ENCODE measurements at regions not wholly inside any gene's neighbourhood (a gene's known extent, or its start where the extent isn't known, plus 50 kb on each side); places are given as distances from the start of the nearest gene placed in this dataset.
A peak's percentile ranks its signal among the peaks of the same experiment; 100 is the strongest.
"Not testable (repeated sequence)": the region's sequence is repeated elsewhere in the genome, so short reads cannot be mapped to it uniquely, and the experiment has no call there.

GRCh38 chr15:31206386-31207181, 105.1 kb upstream of the TRPM1 start:
- no peaks in the 10 kb centered on the region for H3K27me3 ChIP-seq (ENCODE audit: control insufficient read depth, insufficient read depth, low read length)
- H3K36me3 ChIP-seq (replicated peaks; ENCODE audit: control insufficient read depth, insufficient read depth, low read length): no peaks in the 10 kb centered on the region
- H3K4me3 ChIP-seq (ENCODE audit: insufficient read depth, low read depth, low read length): no peak overlapping the region
- no peak for DNase-seq

- Histone ChIP-seq H3K36me3 (replicated peaks; ENCODE audit: control insufficient read depth, insufficient read depth, low read length) (no peaks in the 10 kb centered on the region), H3K27me3 (ENCODE audit: control insufficient read depth, insufficient read depth, low read length) (no peaks in the 10 kb centered on the region), H3K4me3 (ENCODE audit: insufficient read depth, low read depth, low read length) (no peak overlapping the region)
- DNase-seq: no peak
These were observed 105.7 kb upstream of the TRPM1 start for GRCh38 chr15:31207246-31207645.

- not testable (repeated sequence) for DNase-seq; H3K36me3 ChIP-seq (replicated peaks; ENCODE audit: control insufficient read depth, insufficient read depth, low read length); H3K4me3 ChIP-seq (ENCODE audit: insufficient read depth, low read depth, low read length); H3K27me3 ChIP-seq (ENCODE audit: control insufficient read depth, insufficient read depth, low read length)
These were observed 106.3 kb upstream of the TRPM1 start for GRCh38 chr15:31207861-31208260.

GRCh38 chr15:31208817-31209216, 107.3 kb upstream of the TRPM1 start:
- H3K36me3 ChIP-seq (replicated peaks; ENCODE audit: control insufficient read depth, insufficient read depth, low read length): no peaks in the 10 kb centered on the region
- H3K4me3 ChIP-seq (ENCODE audit: insufficient read depth, low read depth, low read length): no peak overlapping the region
- DNase-seq: no peak
- no peaks in the 10 kb centered on the region for H3K27me3 ChIP-seq (ENCODE audit: control insufficient read depth, insufficient read depth, low read length)

GRCh38 chr15:31211353-31211752, 109.8 kb upstream of the TRPM1 start:
- Histone ChIP-seq H3K36me3 (replicated peaks; ENCODE audit: control insufficient read depth, insufficient read depth, low read length) (no peaks in the 10 kb centered on the region), H3K4me3 (ENCODE audit: insufficient read depth, low read depth, low read length) (no peak overlapping the region), H3K27me3 (ENCODE audit: control insufficient read depth, insufficient read depth, low read length) (peaks cover 2% of the 10 kb centered on the region; the same call in 1 of the 2 replicates)
- DNase-seq: no peak

GRCh38 chr15:31212326-31213080, 111.0 kb upstream of the TRPM1 start:
- H3K27me3 ChIP-seq (ENCODE audit: control insufficient read depth, insufficient read depth, low read length): peaks cover 5% of the 10 kb centered on the region
- DNase-seq: no peak
- H3K4me3 ChIP-seq (ENCODE audit: insufficient read depth, low read depth, low read length): no peak overlapping the region
- no peaks in the 10 kb centered on the region for H3K36me3 ChIP-seq (replicated peaks; ENCODE audit: control insufficient read depth, insufficient read depth, low read length)

- H3K4me3 ChIP-seq (ENCODE audit: insufficient read depth, low read depth, low read length): no peak overlapping the region
- peaks cover 5% of the 10 kb centered on the region for H3K27me3 ChIP-seq (ENCODE audit: control insufficient read depth, insufficient read depth, low read length)
- no peaks in the 10 kb centered on the region for H3K36me3 ChIP-seq (replicated peaks; ENCODE audit: control insufficient read depth, insufficient read depth, low read length)
- DNase-seq: no peak
These were observed 112.3 kb upstream of the KLF13 start for GRCh38 chr15:31214158-31214863.

GRCh38 chr15:31214864-31215489, 111.7 kb upstream of the KLF13 start:
- DNase-seq: peak; percentile 40
- Histone ChIP-seq H3K27me3 (ENCODE audit: control insufficient read depth, insufficient read depth, low read length) (peaks cover 5% of the 10 kb centered on the region), H3K4me3 (ENCODE audit: insufficient read depth, low read depth, low read length) (no peak overlapping the region; the same call in 1 of the 2 replicates), H3K36me3 (replicated peaks; ENCODE audit: control insufficient read depth, insufficient read depth, low read length) (no peaks in the 10 kb centered on the region)

GRCh38 chr15:31215490-31216214, 111.0 kb upstream of the KLF13 start:
- H3K36me3 ChIP-seq (replicated peaks; ENCODE audit: control insufficient read depth, insufficient read depth, low read length): no peaks in the 10 kb centered on the region

GRCh38 chr15:31216215-31216911, 110.3 kb upstream of the KLF13 start:
- Histone ChIP-seq H3K36me3 (replicated peaks; ENCODE audit: control insufficient read depth, insufficient read depth, low read length) (no peaks in the 10 kb centered on the region), H3K4me3 (ENCODE audit: insufficient read depth, low read depth, low read length) (peak overlapping the region; percentile 67), H3K27me3 (ENCODE audit: control insufficient read depth, insufficient read depth, low read length) (peaks cover 5% of the 10 kb centered on the region)
- no peak for DNase-seq

More at GRCh38 chr15:31215490-31216214, 111.0 kb upstream of the KLF13 start:
- Histone ChIP-seq H3K4me3 (ENCODE audit: insufficient read depth, low read depth, low read length) (peak overlapping the region; percentile 67), H3K27me3 (ENCODE audit: control insufficient read depth, insufficient read depth, low read length) (peaks cover 5% of the 10 kb centered on the region)
- DNase-seq: peak; percentile 94

- Histone ChIP-seq H3K36me3 (replicated peaks; ENCODE audit: control insufficient read depth, insufficient read depth, low read length) (no peaks in the 10 kb centered on the region), H3K4me3 (ENCODE audit: insufficient read depth, low read depth, low read length) (no peak overlapping the region), H3K27me3 (ENCODE audit: control insufficient read depth, insufficient read depth, low read length) (peaks cover 5% of the 10 kb centered on the region)
- no peak for DNase-seq
These were observed 109.6 kb upstream of the KLF13 start for GRCh38 chr15:31217067-31217466.

- DNase-seq: no peak
- no peak overlapping the region for H3K4me3 ChIP-seq (ENCODE audit: insufficient read depth, low read depth, low read length)
- peaks cover 5% of the 10 kb centered on the region for H3K27me3 ChIP-seq (ENCODE audit: control insufficient read depth, insufficient read depth, low read length)
- H3K36me3 ChIP-seq (replicated peaks; ENCODE audit: control insufficient read depth, insufficient read depth, low read length): no peaks in the 10 kb centered on the region
These were observed 108.9 kb upstream of the KLF13 start for GRCh38 chr15:31217566-31218270.

GRCh38 chr15:31219221-31219620, 107.4 kb upstream of the KLF13 start:
- no peak for DNase-seq
- no peaks in the 10 kb centered on the region for H3K36me3 ChIP-seq (replicated peaks; ENCODE audit: control insufficient read depth, insufficient read depth, low read length)
- no peak overlapping the region for H3K4me3 ChIP-seq (ENCODE audit: insufficient read depth, low read depth, low read length)
- H3K27me3 ChIP-seq (ENCODE audit: control insufficient read depth, insufficient read depth, low read length): peaks cover 5% of the 10 kb centered on the region
